ENCODE measurements at regions not wholly inside any gene's neighbourhood (a gene's known extent, or its start where the extent isn't known, plus 50 kb on each side); places are given as distances from the start of the nearest gene placed in this dataset.

DNA sequence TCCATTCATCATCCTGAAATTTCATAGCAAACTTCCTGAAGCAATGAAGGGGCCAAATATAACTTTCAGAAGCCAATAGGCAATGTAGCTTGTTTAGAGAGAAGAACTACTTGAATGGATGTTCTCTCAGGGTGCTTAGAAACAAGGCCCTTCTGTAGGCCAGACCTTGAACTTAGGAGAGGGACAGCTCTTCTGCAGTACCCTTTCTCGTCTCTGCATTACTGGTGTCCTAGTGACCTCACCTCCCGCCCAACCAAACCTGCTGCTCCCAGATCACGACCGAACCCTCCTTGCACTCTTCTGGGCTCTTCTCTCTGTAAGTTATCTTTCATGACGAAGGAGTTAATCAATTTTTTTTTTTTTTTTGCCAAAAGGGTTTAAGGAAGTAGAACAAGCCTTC, 543.9 kb downstream of the TDRD15 start:
- Histone ChIP-seq H3K9me2 (replicated peaks; ENCODE audit: insufficient read depth, low read length) (no peaks in the 10 kb centered on the region; the same call in 1 of the 2 replicates), H3K9me3 (ENCODE audit: insufficient read depth, low read length) (no peaks in the 10 kb centered on the region), H3K27me3 (ENCODE audit: low read length) (no peaks in the 10 kb centered on the region), H3K4me2 (ENCODE audit: low read depth, low read length, poor library complexity, severe bottlenecking) (no peak overlapping the region), H4K20me1 (ENCODE audit: low read depth, low read length) (no peaks in the 10 kb centered on the region), H3F3A (ENCODE audit: insufficient read depth) (no peaks in the 10 kb centered on the region), H3K79me2 (ENCODE audit: insufficient read depth, low read length) (no peaks in the 10 kb centered on the region), H3K9ac (ENCODE audit: low read length) (no peak overlapping the region), H3K27ac (ENCODE audit: low read depth, low read length) (no peak overlapping the region), H2AFZ (ENCODE audit: low read depth, low read length, severe bottlenecking) (no peak overlapping the region), H3K36me3 (ENCODE audit: low read length) (no peaks in the 10 kb centered on the region), H3K4me3 (ENCODE audit: insufficient read depth, low read length, poor library complexity, severe bottlenecking) (no peak overlapping the region)
- TF ChIP-seq EZH2phosphoT487 (conservative IDR thresholded peaks at IDR 0.05; ENCODE audit: low read length): no peak
- TF ChIP-seq, protein P1, sequence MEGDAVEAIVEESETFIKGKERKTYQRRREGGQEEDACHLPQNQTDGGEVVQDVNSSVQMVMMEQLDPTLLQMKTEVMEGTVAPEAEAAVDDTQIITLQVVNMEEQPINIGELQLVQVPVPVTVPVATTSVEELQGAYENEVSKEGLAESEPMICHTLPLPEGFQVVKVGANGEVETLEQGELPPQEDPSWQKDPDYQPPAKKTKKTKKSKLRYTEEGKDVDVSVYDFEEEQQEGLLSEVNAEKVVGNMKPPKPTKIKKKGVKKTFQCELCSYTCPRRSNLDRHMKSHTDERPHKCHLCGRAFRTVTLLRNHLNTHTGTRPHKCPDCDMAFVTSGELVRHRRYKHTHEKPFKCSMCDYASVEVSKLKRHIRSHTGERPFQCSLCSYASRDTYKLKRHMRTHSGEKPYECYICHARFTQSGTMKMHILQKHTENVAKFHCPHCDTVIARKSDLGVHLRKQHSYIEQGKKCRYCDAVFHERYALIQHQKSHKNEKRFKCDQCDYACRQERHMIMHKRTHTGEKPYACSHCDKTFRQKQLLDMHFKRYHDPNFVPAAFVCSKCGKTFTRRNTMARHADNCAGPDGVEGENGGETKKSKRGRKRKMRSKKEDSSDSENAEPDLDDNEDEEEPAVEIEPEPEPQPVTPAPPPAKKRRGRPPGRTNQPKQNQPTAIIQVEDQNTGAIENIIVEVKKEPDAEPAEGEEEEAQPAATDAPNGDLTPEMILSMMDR (IDR thresholded peaks at IDR 0.05; ENCODE audit: insufficient read depth, low read length, poor library complexity, severe bottlenecking): no peak

DNA sequence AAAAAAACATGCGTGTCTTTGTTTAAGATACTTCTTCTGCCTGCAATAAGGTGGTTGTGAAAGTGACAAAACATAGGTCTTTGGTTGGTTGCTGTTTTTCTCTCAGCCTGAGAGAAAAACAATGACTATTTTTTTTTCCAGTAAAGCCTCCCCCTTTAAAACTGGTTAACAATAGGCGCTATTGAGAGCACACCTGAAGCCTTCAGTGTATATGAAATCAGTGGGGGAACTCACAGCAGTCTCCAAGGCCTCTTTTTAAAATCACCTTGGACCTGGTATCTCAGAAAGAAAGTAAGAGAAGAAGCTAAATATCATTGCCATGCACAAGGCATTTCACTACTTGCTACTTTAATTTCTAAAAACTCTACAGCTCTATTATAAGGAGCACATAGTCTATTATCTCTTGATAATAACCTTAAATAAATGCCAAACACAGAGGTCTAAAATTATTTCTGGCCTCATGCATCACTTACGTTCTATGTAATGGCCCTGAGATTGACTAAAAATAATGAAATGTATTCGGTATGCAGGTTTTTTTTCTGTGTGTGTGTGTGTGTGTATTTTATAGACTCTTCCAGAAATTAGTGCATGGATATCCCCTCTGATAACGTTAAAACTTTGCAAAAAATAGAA, 544.4 kb downstream of the TDRD15 start:
- Histone ChIP-seq H2AFZ (ENCODE audit: low read depth, low read length, severe bottlenecking) (no peak overlapping the region), H3K4me3 (ENCODE audit: insufficient read depth, low read length, poor library complexity, severe bottlenecking) (no peak overlapping the region), H3K27ac (ENCODE audit: low read depth, low read length) (no peak overlapping the region), H3F3A (ENCODE audit: insufficient read depth) (no peaks in the 10 kb centered on the region), H3K79me2 (ENCODE audit: insufficient read depth, low read length) (no peaks in the 10 kb centered on the region), H3K9ac (ENCODE audit: low read length) (no peak overlapping the region), H3K36me3 (ENCODE audit: low read length) (no peaks in the 10 kb centered on the region), H4K20me1 (ENCODE audit: low read depth, low read length) (no peaks in the 10 kb centered on the region), H3K27me3 (ENCODE audit: low read length) (no peaks in the 10 kb centered on the region), H3K9me2 (replicated peaks; ENCODE audit: insufficient read depth, low read length) (no peaks in the 10 kb centered on the region; the same call in 1 of the 2 replicates), H3K4me2 (ENCODE audit: low read depth, low read length, poor library complexity, severe bottlenecking) (no peak overlapping the region), H3K9me3 (ENCODE audit: insufficient read depth, low read length) (no peaks in the 10 kb centered on the region)
- no peak for TF ChIP-seq EZH2phosphoT487 (conservative IDR thresholded peaks at IDR 0.05; ENCODE audit: low read length)
- TF ChIP-seq, protein P1 (IDR thresholded peaks at IDR 0.05; ENCODE audit: insufficient read depth, low read length, poor library complexity, severe bottlenecking): no peak

DNA sequence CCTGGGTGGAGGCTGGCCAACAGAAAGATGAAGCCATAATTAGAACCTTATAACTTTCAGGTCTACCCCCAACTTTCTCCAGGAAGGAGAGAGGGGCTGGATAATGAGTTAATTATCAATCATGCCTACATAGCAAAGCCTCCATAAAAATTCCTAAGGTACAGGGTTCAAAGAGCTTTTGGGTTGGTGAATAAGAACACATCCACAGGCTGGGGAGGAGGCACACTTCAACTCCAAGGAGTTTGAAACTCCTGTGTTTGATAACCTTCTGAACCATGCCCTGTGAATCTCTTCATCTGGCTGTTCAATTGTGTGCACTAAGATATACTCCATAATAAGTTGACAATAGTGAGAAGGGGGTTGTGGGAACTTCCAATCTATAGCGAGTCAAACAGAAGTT, 552.3 kb downstream of the TDRD15 start:
- H3K4me2 ChIP-seq (ENCODE audit: low read depth, low read length, poor library complexity, severe bottlenecking): no peak overlapping the region
- H4K20me1 ChIP-seq (ENCODE audit: low read depth, low read length): no peaks in the 10 kb centered on the region
- TF ChIP-seq, protein P1 (IDR thresholded peaks at IDR 0.05; ENCODE audit: insufficient read depth, low read length, poor library complexity, severe bottlenecking): no peak
- TF ChIP-seq EZH2phosphoT487 (conservative IDR thresholded peaks at IDR 0.05; ENCODE audit: low read length): no peak
- H3K79me2 ChIP-seq (ENCODE audit: insufficient read depth, low read length): no peaks in the 10 kb centered on the region
- H3K9me2 ChIP-seq (replicated peaks; ENCODE audit: insufficient read depth, low read length): no peaks in the 10 kb centered on the region
- H3K4me3 ChIP-seq (ENCODE audit: insufficient read depth, low read length, poor library complexity, severe bottlenecking): no peak overlapping the region
- H3K9ac ChIP-seq (ENCODE audit: low read length): no peak overlapping the region
- no peaks in the 10 kb centered on the region for H3K9me3 ChIP-seq (ENCODE audit: insufficient read depth, low read length)
- no peak overlapping the region for H3K27ac ChIP-seq (ENCODE audit: low read depth, low read length)
- H2AFZ ChIP-seq (ENCODE audit: low read depth, low read length, severe bottlenecking): no peak overlapping the region
- no peaks in the 10 kb centered on the region for H3K27me3 ChIP-seq (ENCODE audit: low read length)
- H3F3A ChIP-seq (ENCODE audit: insufficient read depth): no peaks in the 10 kb centered on the region
- H3K36me3 ChIP-seq (ENCODE audit: low read length): no peaks in the 10 kb centered on the region
